ENCODE measurements at regions not wholly inside any gene's neighbourhood (a gene's known extent, or its start where the extent isn't known, plus 50 kb on each side); places are given as distances from the start of the nearest gene placed in this dataset.

DNA sequence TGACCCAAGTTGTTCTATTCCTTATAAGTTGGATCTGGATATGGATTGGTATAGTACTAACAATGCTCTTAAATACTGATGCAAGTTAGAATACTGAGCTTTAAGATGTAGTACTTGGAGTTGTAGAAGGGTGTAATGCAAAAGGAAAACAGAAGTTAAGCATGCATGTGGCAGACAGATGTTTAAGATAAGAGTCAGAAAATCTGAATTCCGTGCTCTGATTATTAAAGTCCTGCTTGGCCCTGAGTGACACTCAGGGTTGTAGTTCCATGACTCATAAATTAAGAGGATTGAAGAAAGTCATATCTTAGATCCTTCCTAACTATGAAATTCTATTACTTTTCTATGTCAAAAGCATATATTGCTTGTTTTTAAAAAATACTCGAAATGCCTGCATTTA is 250.6 kb downstream of the RPRM start:
- no peak for DNase-seq (ENCODE audit: low read depth)
- Histone ChIP-seq H3K27me3 (ENCODE audit: control insufficient read depth, insufficient read depth, low read length) (no peaks in the 10 kb centered on the region), H3K4me3 (ENCODE audit: low read depth, low read length) (no peak overlapping the region), H3K36me3 (ENCODE audit: control insufficient read depth, insufficient read depth, low read length) (no peaks in the 10 kb centered on the region)
- TF ChIP-seq CTCF (IDR thresholded peaks at IDR 0.05; ENCODE audit: insufficient read depth, low read length, poor library complexity, severe bottlenecking), result no peak

GRCh38 chr2:153222231-153223165 is 256.1 kb downstream of the RPRM start:
- Histone ChIP-seq H3K36me3 (ENCODE audit: control insufficient read depth, insufficient read depth, low read length) (no peaks in the 10 kb centered on the region), H3K27me3 (ENCODE audit: control insufficient read depth, insufficient read depth, low read length) (no peaks in the 10 kb centered on the region), H3K4me3 (ENCODE audit: low read depth, low read length) (no peak overlapping the region)
- no peak for DNase-seq (ENCODE audit: low read depth)
- TF ChIP-seq CTCF (IDR thresholded peaks at IDR 0.05; ENCODE audit: insufficient read depth, low read length, poor library complexity, severe bottlenecking), result no peak

GRCh38 chr2:153221506-153221905 is 257.1 kb downstream of the RPRM start:
- no peak for TF ChIP-seq CTCF (IDR thresholded peaks at IDR 0.05; ENCODE audit: insufficient read depth, low read length, poor library complexity, severe bottlenecking)
- no peak for DNase-seq (ENCODE audit: low read depth)
- Histone ChIP-seq H3K4me3 (ENCODE audit: low read depth, low read length) (no peak overlapping the region), H3K36me3 (ENCODE audit: control insufficient read depth, insufficient read depth, low read length) (no peaks in the 10 kb centered on the region), H3K27me3 (ENCODE audit: control insufficient read depth, insufficient read depth, low read length) (no peaks in the 10 kb centered on the region)

DNA sequence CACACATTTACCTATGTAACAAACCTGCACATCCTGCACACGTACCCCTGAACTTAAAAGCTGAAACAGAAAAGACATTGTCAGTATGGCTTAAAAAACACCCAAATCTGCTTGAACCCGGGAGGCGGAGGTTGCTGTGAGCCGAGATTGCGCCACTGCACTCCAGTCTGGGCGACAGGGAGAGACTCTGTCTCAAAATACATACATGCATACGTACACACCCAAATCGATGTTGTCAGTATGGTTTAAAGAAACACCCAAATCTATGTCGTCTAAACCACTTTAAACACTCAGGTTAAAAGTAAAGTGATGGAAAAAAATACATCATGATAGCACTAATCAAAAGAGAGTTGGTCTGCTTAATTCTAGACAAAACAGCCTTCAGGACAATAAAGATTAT is 257.5 kb downstream of the RPRM start:
- DNase-seq (ENCODE audit: low read depth), result no peak
- H3K27me3 ChIP-seq (ENCODE audit: control insufficient read depth, insufficient read depth, low read length), result no peaks in the 10 kb centered on the region
- TF ChIP-seq CTCF (IDR thresholded peaks at IDR 0.05; ENCODE audit: insufficient read depth, low read length, poor library complexity, severe bottlenecking), result no peak
- no peak overlapping the region for H3K4me3 ChIP-seq (ENCODE audit: low read depth, low read length)
- H3K36me3 ChIP-seq (ENCODE audit: control insufficient read depth, insufficient read depth, low read length), result no peaks in the 10 kb centered on the region

GRCh38 chr2:153218851-153219250 is 259.7 kb downstream of the RPRM start:
- no peak overlapping the region for H3K4me3 ChIP-seq (ENCODE audit: low read depth, low read length)
- no peaks in the 10 kb centered on the region for H3K36me3 ChIP-seq (ENCODE audit: control insufficient read depth, insufficient read depth, low read length)
- no peak for DNase-seq (ENCODE audit: low read depth)
- no peak for TF ChIP-seq CTCF (IDR thresholded peaks at IDR 0.05; ENCODE audit: insufficient read depth, low read length, poor library complexity, severe bottlenecking)
- no peaks in the 10 kb centered on the region for H3K27me3 ChIP-seq (ENCODE audit: control insufficient read depth, insufficient read depth, low read length)

GRCh38 chr2:153214337-153214736 is 264.2 kb downstream of the RPRM start:
- no peaks in the 10 kb centered on the region for H3K36me3 ChIP-seq (ENCODE audit: control insufficient read depth, insufficient read depth, low read length)
- no peak for TF ChIP-seq CTCF (IDR thresholded peaks at IDR 0.05; ENCODE audit: insufficient read depth, low read length, poor library complexity, severe bottlenecking)
- no peak overlapping the region for H3K4me3 ChIP-seq (ENCODE audit: low read depth, low read length)
- no peak for DNase-seq (ENCODE audit: low read depth)
- no peaks in the 10 kb centered on the region for H3K27me3 ChIP-seq (ENCODE audit: control insufficient read depth, insufficient read depth, low read length)

All from kidney epithelial cell (primary cell).